Fibroblast of upper back skin (primary cell): ENCODE measurements at regions not wholly inside any gene's neighbourhood (a gene's known extent, or its start where the extent isn't known, plus 50 kb on each side); places are given as distances from the start of the nearest gene placed in this dataset.

ENCODE experiments used
- DNase-seq: peaks from one replicate; pipeline ENCODE4 v3.0.0-alpha.2; 2013

DNA sequence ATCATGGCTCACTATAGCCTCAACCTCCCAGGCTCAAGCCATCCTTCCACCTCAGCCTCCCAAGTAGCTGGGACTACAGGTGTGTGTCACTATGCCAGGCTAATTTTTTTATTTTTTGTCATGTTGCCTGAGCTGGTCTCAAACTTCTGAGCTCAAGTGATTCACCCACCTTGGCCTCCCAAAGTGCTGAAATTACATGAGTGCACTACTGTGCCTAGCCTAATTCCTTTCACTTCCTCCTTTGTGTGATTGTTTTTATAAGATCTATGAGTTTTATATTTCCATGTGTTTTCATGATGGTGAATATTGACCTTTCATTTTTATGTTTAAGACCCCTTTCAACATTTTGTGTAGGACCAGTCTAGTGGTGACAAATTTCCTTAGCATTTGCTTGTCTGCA lies 55.2 kb upstream of the IL12B start:
- DNase-seq, result no peak

- no peak for DNase-seq
Measured at GRCh38 chr5:159386028-159386711, 55.9 kb upstream of the IL12B start.

- no peak for DNase-seq
Measured at GRCh38 chr5:159392871-159393270, 62.6 kb upstream of the IL12B start.

DNA sequence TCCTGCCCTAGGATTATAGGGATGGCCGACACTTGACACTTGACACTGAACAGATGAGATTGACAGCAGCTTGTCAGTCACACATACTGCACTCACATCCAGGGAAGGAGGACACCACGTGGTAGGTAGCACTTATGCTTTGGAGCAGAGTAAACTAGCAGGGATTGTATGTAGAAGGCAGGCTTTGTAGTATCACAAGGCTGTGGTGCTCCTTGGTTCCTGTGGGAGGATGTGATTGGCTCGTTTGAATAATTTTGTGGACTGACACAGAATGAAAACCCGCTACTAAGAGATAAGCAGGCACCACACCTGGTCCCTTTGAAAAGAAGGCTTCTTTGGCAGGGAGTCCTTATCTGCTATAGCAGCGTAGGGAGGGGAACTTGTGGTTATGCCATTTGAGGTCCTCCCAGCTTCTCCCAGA lies 63.6 kb upstream of the IL12B start:
- no peak for DNase-seq

GRCh38 chr5:159395202-159395601 lies 64.9 kb upstream of the IL12B start:
- DNase-seq, result no peak

DNA sequence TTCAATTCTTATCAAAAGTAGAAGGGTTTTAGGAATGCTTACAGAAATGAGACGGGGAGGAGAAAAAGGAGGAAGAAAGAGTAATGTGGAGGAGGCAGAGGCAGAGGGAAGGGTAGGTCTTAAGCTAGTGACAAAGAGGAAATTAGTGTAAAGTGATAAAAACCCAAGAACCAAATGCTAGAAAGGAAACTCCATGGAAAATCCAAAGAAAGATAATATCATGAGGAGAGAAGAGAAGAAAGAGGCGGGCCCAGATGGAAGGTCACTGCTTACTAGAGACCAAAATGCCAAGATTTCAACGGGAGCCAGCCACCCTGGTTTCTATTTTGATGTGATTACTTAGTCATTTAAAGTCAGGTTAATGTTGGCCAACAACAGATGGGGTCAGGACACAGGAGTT lies 68.6 kb upstream of the IL12B start:
- no peak for DNase-seq

DNA sequence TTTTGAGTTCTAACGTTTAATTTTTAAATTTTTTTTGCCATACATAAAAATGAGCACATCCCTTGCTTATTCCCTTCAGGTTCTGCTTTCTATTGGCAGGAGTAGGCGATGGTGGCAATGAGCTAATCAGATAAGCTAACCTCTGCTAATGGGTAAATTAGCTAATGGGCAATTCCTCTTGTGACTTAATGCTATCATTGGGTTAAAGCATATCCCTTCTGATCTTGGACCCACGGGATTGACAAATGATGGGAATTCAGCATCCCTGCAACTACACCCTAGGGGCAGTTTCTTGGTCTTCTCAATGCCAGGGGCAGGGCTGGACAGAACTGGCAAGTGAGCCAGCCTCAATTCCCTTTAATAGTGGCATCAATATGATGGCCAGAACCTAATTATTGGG lies 70.2 kb upstream of the IL12B start:
- DNase-seq, result no peak

GRCh38 chr5:159402311-159402710 lies 72.0 kb upstream of the IL12B start:
- DNase-seq, result peak; percentile 10

DNA sequence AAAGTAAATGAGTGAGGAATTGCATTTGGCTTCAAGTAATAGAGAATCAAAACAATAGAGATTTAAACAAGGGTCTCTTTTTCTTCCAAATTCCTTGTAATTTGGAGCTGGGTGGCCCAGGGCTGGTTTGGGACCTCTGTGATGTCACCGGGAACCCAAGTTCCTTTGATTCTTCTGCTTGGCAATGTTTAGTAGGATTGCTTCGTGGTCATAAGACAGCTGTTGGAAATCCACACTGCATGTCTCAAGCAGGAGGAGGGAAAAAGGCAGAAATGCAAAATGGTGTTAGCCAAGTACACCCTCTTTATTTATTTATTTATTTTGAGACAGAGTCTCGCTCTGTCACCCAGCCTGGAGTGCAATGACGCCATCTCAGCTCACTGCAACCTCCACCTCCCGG lies 72.6 kb upstream of the IL12B start:
- DNase-seq, result no peak

DNA sequence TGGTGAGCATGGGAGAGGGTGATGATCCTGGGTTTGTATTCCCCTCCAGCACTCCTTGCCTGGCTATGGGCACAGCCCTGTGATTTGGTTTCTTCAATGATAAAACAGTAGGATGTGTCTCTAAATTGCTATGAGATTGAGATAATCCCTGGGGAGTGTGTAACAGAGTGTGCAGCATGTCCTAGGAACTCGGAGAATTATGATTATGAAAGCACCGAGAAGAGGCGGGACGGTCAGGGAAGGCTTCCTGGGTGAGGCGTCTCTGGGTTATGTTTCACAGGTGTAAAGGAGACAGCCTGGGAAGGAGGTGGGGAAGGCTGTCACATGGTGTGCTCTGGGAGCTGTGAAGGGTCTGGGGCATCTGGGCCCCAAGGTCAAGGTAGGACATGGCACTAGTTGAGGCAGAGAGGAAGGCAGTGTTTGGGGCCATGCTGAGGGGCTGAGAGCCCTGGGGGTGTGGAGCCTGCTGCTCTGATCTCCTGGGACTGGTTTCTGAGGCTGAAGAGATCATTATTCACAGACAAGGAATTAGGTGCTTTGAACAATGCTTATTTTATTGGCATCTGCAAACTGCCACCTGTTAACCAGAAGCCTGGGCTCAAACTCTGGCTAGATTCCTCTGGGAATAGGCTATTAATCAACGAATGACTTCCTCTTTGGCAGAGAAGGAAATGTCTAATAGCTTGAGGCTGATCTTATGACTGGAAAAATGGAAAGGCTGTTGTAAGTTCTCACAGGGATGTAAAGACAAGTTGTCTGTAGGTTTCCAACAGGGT lies 73.8 kb upstream of the IL12B start:
- peak; percentile 35 for DNase-seq

DNA sequence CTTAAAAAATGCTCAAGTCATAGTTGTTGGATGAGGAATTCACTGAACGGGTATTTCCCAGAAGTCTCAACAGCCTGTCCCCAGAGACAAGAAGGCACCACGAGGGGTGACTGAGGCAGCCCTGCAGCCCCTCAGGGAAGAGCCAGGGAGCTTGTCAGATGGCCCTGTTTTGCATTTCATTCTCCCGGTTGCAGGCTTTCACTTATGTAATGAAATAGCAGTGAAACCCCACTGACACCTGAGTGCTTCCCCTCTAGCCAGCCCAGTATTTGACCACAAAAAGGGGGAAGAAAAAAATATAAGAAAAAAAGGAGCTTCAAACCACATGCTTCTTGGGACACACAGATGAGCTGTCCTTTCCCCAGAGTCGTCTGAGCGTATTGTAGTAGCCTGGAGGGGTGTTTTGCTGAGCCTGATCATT lies 75.3 kb upstream of the IL12B start:
- no peak for DNase-seq

GRCh38 chr5:159406571-159406970 lies 76.3 kb upstream of the IL12B start:
- no peak for DNase-seq

- DNase-seq, result no peak
Measured at GRCh38 chr5:159409801-159410200, 79.5 kb upstream of the IL12B start.

GRCh38 chr5:159410480-159410879 lies 80.2 kb upstream of the IL12B start:
- no peak for DNase-seq

DNA sequence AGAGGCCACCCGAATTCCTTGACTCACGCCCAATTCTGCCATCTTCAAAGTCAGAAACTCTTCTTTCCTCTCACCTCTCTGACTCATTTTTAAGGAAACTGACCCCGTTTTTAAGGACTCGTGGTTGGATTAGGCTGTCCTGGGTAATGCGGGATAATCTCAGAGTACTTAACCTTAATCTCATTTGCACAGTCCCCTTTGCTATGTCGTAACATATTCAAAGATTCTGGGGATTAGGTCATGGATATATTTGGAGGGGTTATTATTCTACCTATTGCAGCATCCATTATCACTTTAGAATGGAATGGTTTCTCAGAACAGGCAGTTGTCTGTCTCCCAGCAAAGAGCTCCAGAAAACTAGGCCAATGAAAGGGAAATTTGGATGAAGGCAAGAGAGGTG lies 80.8 kb upstream of the IL12B start:
- no peak for DNase-seq

GRCh38 chr5:159412284-159413046 lies 82.2 kb upstream of the IL12B start:
- DNase-seq, result no peak

DNA sequence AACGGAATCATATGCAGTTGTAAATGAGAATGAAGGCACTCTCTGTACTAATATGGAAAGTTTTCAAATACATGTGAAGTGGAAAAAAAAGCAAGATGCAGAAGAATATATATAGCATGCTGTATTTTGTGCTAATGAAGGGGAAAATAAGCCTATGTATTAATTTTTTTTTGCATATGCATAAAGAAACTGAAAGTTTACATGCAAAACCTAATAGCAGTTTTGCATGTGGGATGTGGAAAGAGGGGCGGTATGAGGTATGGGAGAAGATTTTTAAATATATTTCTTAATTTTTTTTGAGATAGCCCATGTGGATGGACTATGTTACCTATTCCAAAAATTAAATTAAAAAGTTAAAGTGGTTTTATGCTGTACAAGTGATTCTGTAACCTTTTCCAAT lies 83.7 kb upstream of the IL12B start:
- no peak for DNase-seq

DNA sequence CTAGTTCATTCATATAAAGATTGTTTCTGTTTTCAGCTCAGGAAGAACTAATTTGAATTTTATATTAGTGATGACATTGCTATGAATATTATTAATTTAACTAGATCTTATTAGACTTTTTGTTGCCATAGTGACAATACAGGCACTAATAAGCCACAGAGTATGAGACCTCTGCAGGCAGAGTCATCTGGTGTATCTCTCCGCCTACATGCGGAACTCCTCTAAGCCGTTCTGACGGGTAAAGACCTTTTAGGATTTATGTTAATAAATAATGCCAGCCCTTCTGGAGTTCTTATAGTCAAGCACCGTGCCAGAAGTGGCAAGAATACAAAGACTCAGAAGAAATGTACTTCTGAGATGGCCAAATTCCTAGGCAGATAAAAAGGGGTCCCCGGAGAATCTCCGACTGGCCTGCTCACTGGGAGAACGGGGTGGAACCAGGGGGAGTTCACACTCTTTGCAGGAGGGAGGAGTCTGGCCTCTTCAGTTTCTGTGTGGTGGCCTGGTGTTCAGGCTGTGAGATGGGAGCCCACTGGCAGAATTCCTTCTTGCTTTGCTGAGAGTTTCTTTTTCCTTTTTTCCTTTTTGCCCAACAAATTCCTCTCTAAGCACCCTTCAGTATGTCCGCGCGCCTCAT lies 85.1 kb upstream of the IL12B start:
- no peak for DNase-seq

GRCh38 chr5:159416438-159416837 lies 86.2 kb upstream of the IL12B start:
- DNase-seq, result no peak

DNA sequence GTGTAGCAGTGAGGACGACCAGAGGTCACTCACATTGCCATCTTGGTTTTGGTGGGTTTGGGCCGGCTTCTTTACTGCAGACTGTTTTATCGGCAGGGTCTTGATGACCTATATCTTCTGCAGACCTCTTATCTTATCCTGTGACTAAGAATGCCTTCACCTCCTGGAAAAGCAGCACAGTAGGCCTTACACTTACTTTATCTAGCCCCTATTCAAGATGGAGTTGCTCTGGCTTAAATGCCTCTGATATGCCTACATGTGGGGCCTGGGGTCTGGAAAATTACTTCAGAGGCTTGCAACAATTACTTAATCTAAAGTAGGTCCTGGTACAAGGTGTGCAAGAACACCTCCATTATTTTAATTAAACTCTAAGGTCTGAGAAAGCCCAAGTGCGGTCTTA lies 86.9 kb upstream of the IL12B start:
- no peak for DNase-seq

DNA sequence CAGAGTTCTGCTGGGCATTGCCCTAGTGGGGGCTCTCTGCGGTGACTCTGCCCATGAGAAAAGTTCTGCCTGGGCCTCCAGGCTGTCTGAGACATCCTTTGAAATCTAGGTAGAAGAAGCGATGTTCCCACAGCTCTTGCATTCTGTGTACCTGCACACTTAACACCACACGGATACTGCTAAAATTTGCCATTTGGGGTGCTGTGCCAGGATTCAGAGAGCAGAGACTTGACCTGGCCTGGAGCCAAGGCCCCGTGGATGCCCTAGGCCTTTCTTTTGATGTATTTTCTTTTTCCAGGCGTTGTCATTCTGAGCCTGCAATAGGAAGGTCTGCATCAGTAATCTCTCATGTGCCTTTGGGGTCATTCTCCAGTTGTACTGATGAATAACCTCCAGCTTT lies 89.3 kb upstream of the IL12B start:
- DNase-seq, result no peak

GRCh38 chr5:159420940-159421339 lies 90.7 kb upstream of the IL12B start:
- no peak for DNase-seq

DNA sequence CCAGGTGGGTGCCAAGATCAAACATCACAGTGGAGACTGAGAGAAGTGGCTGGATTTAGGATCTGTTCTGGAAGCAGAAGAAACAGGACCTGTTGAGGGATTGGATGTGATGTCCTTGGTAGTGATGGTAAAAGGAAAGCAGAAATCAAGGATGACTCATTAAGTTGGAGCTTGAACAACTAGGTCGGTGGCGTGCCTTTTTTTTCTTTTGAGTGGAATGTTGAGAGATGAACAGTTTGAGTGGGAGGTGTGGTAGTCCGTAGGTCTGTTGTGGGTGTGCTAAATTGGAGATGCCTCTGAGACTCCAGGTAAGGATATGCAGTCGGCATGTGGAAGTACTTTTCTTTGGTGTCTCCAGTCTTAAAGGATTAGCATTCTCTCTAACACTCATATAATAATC lies 92.1 kb upstream of the IL12B start:
- DNase-seq, result no peak
